ENCODE measurements at regions not wholly inside any gene's neighbourhood (a gene's known extent, or its start where the extent isn't known, plus 50 kb on each side); places are given as distances from the start of the nearest gene placed in this dataset.

GRCh38 chr4:157821814-157822213 is 351.0 kb downstream of the GASK1B start:
- Histone ChIP-seq H3K4me2 (peak overlapping the region; percentile 85), H3K79me2 (ENCODE audit: low read depth) (peaks cover 64% of the 10 kb centered on the region), H3K9me2 (ENCODE audit: insufficient read depth) (no peaks in the 10 kb centered on the region), H4K20me1 (ENCODE audit: insufficient read depth) (no peaks in the 10 kb centered on the region), H3K4me1 (replicated peaks; ENCODE audit: insufficient read depth) (peaks cover 35% of the 10 kb centered on the region), H3K36me3 (ENCODE audit: low read depth) (no peaks in the 10 kb centered on the region; the same call in 1 of the 2 replicates), H2AFZ (no peak overlapping the region), H3K27ac (no peak overlapping the region), H3K27me3 (ENCODE audit: insufficient read depth, low read depth) (no peaks in the 10 kb centered on the region), H3K9me3 (ENCODE audit: insufficient read depth, low read depth) (0 out of 2 replicates have a peak, but pooled peaks cover 4% of the 10 kb centered on the region), H3K4me3 (peak overlapping the region; percentile 78), H3F3A (ENCODE audit: insufficient read depth, low read depth) (peaks cover 21% of the 10 kb centered on the region)
- no peak for DNase-seq
- TF ChIP-seq EZH2 (IDR thresholded peaks at IDR 0.05; ENCODE audit: low read depth) (no peak), CTCF (conservative IDR thresholded peaks at IDR 0.05) (no peak)
- BruUV-seq (replicated peaks) = no TSS peak
- intact Hi-C loops (cut with micrococcal nuclease; ENCODE audit: unreplicated experiment) = loop anchor here (10.0 kb wide), 1 partner anchor 353 kb away; the partner anchor contains the start of gene GASK1B
- ChIA-PET POLR2A (ENCODE audit: unreplicated experiment) (interaction anchor here (0.7 kb wide), 1 partner anchor 273 kb away, joined by 3 read pairs; no protein-coding TSS in a partner anchor), CTCF (no interaction called here)

GRCh38 chr4:157819693-157820464 is 352.9 kb downstream of the GASK1B start:
- no TSS peak for BruUV-seq (replicated peaks)
- H3F3A ChIP-seq (ENCODE audit: insufficient read depth, low read depth) = peaks cover 16% of the 10 kb centered on the region
- no peaks in the 10 kb centered on the region for H3K27me3 ChIP-seq (ENCODE audit: insufficient read depth, low read depth)
- peaks cover 80% of the 10 kb centered on the region for H3K79me2 ChIP-seq (ENCODE audit: low read depth)
- no peaks in the 10 kb centered on the region for H3K9me3 ChIP-seq (ENCODE audit: insufficient read depth, low read depth)
- DNase-seq = no peak
- no peak overlapping the region for H3K27ac ChIP-seq
- H2AFZ ChIP-seq = no peak overlapping the region
- H3K4me1 ChIP-seq (replicated peaks; ENCODE audit: insufficient read depth) = peaks cover 28% of the 10 kb centered on the region
- H3K36me3 ChIP-seq (ENCODE audit: low read depth) = peaks cover 3% of the 10 kb centered on the region
- peak overlapping the region; percentile 85 for H3K4me2 ChIP-seq
- TF ChIP-seq EZH2 (IDR thresholded peaks at IDR 0.05; ENCODE audit: low read depth) = no peak
- TF ChIP-seq CTCF (conservative IDR thresholded peaks at IDR 0.05) = no peak
- no peaks in the 10 kb centered on the region for H4K20me1 ChIP-seq (ENCODE audit: insufficient read depth)
- H3K4me3 ChIP-seq = peak overlapping the region; percentile 78; the same call in 1 of the 2 replicates
- CTCF ChIA-PET = interaction anchor here (0.7 kb wide), 1 partner anchor 21 kb away, joined by 7 read pairs; no protein-coding TSS in a partner anchor
- intact Hi-C loops (cut with micrococcal nuclease; ENCODE audit: unreplicated experiment) = loop anchor here (10.0 kb wide), 1 partner anchor 355 kb away; the partner anchor contains the start of gene GASK1B
- POLR2A ChIA-PET (ENCODE audit: unreplicated experiment) = no interaction called here
- no peaks in the 10 kb centered on the region for H3K9me2 ChIP-seq (ENCODE audit: insufficient read depth)

DNA sequence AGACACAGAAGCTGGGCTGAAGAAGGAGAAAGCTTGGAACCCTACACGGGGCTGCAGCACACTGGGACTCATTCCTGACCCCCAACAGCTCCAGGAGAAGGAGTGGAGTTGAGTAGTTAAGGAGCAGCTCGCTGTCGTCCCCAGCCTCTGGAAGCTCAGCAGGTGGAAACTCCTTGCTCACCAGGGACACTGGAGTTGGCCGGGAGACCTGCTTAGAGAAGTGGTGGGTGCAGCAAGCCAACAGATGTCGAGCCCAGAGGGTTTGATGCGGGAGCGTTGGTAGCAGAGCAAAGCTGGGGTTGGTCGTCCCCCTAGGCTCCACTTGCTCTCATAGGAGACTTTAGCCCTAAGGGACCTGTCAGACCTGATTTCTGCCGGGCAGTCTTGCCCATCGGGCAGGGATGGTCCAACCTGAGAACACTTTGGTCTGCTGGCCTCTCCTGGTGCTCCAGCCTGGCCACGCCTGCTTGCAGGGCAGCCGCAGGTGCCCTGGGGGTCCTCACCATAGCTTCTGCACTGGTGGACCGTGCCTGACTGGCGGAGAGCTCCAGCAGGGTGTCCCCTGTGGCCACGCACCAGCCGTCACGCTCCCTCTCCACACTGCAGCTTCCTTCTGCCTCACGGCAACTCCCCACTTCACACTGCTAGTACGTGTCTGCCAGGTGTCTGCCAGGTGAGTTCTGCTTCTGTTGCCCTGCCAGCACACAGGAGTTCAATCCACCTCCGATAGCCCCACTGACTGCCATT is 353.7 kb downstream of the GASK1B start:
- POLR2A ChIA-PET (ENCODE audit: unreplicated experiment) = no interaction called here
- H3K9me3 ChIP-seq (ENCODE audit: insufficient read depth, low read depth) = no peaks in the 10 kb centered on the region
- no peak overlapping the region for H3K4me3 ChIP-seq
- CTCF ChIA-PET = no interaction called here
- no peaks in the 10 kb centered on the region for H3K27me3 ChIP-seq (ENCODE audit: insufficient read depth, low read depth)
- BruUV-seq (replicated peaks) = no TSS peak
- H3K79me2 ChIP-seq (ENCODE audit: low read depth) = peaks cover 85% of the 10 kb centered on the region
- TF ChIP-seq CTCF (conservative IDR thresholded peaks at IDR 0.05) = no peak
- TF ChIP-seq EZH2 (IDR thresholded peaks at IDR 0.05; ENCODE audit: low read depth) = no peak
- no peaks in the 10 kb centered on the region for H3K9me2 ChIP-seq (ENCODE audit: insufficient read depth)
- no peaks in the 10 kb centered on the region for H4K20me1 ChIP-seq (ENCODE audit: insufficient read depth)
- peaks cover 3% of the 10 kb centered on the region for H3K36me3 ChIP-seq (ENCODE audit: low read depth)
- peaks cover 22% of the 10 kb centered on the region; the same call in 1 of the 2 replicates for H3K4me1 ChIP-seq (replicated peaks; ENCODE audit: insufficient read depth)
- H3F3A ChIP-seq (ENCODE audit: insufficient read depth, low read depth) = peaks cover 10% of the 10 kb centered on the region
- H3K4me2 ChIP-seq = no peak overlapping the region
- intact Hi-C loops (cut with micrococcal nuclease; ENCODE audit: unreplicated experiment) = no loop called here
- H3K27ac ChIP-seq = no peak overlapping the region
- no peak overlapping the region for H2AFZ ChIP-seq
- no peak for DNase-seq

All from PC-9 (cell line).